Chondrocyte (in vitro differentiated cells): ENCODE measurements at regions not wholly inside any gene's neighbourhood (a gene's known extent, or its start where the extent isn't known, plus 50 kb on each side); places are given as distances from the start of the nearest gene placed in this dataset.
"Not testable (repeated sequence)": the region's sequence is repeated elsewhere in the genome, so short reads cannot be mapped to it uniquely, and the experiment has no call there.

ENCODE experiments used
- DNase-seq: peaks from one replicate; pipeline ENCODE4 v3.0.0; 2021; ENCODE audit warnings: mixed read lengths, low spot score
- H3K27ac Mint-ChIP-seq: one replicate; pipeline ENCODE4 v1.8.0; 2021; ENCODE audit warnings: mild to moderate bottlenecking, moderate library complexity, mixed read lengths; ENCODE audit not compliant: unreplicated experiment
- H3K27me3 Mint-ChIP-seq: 2 replicates; pipeline ENCODE4 v1.8.0; 2021; ENCODE audit warnings: low read depth, mixed read lengths
- H3K36me3 Mint-ChIP-seq: 2 replicates; pipeline ENCODE4 v1.8.0; 2021; ENCODE audit warnings: low read depth, mixed read lengths
- H3K4me1 Mint-ChIP-seq: 2 replicates; pipeline ENCODE4 v1.8.0; 2021; ENCODE audit warnings: low read depth, mild to moderate bottlenecking, mixed read lengths
- H3K4me3 Mint-ChIP-seq: one replicate; pipeline ENCODE4 v1.8.0; 2021; ENCODE audit warnings: mild to moderate bottlenecking, moderate library complexity, mixed read lengths; ENCODE audit not compliant: unreplicated experiment
- H3K9me3 Mint-ChIP-seq: 2 replicates; pipeline ENCODE4 v1.8.0; 2021; ENCODE audit warnings: low read depth, mixed read lengths
- TF ChIP-seq, protein P1 (sequence below): fragments of 200-600 bp; sonication (generic); IDR thresholded peaks from 2 replicates; pipeline ENCODE4 v1.5.0; 2021; ENCODE audit warnings: antibody characterized with exemption, mild to moderate bottlenecking, moderate library complexity

GRCh38 chr7:142434666-142435167 lies 176.9 kb upstream of the PRSS58 start:
- TF ChIP-seq, protein P1, sequence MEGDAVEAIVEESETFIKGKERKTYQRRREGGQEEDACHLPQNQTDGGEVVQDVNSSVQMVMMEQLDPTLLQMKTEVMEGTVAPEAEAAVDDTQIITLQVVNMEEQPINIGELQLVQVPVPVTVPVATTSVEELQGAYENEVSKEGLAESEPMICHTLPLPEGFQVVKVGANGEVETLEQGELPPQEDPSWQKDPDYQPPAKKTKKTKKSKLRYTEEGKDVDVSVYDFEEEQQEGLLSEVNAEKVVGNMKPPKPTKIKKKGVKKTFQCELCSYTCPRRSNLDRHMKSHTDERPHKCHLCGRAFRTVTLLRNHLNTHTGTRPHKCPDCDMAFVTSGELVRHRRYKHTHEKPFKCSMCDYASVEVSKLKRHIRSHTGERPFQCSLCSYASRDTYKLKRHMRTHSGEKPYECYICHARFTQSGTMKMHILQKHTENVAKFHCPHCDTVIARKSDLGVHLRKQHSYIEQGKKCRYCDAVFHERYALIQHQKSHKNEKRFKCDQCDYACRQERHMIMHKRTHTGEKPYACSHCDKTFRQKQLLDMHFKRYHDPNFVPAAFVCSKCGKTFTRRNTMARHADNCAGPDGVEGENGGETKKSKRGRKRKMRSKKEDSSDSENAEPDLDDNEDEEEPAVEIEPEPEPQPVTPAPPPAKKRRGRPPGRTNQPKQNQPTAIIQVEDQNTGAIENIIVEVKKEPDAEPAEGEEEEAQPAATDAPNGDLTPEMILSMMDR = no peak
- Mint-ChIP-seq H3K27me3 (peaks cover under 1% of the 10 kb centered on the region), H3K4me1 (peaks cover 16% of the 10 kb centered on the region), H3K4me3 (no peak overlapping the region), H3K36me3 (peaks cover under 1% of the 10 kb centered on the region), H3K27ac (no peak overlapping the region), H3K9me3 (no peaks in the 10 kb centered on the region)
- DNase-seq = no peak

DNA sequence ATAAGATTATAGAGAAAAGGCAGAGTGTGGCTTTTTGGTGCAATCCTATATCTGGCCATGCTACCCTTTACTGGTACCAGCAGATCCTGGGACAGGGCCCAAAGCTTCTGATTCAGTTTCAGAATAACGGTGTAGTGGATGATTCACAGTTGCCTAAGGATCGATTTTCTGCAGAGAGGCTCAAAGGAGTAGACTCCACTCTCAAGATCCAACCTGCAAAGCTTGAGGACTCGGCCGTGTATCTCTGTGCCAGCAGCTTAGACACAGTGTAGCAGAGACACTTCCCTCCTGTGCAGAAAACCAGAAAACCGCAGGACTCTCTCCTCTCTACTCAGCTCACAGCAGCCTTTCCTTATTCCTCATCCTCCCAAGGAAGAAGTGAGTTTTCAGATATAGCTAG lies 176.3 kb upstream of the PRSS58 start:
- peaks cover 15% of the 10 kb centered on the region for H3K4me1 Mint-ChIP-seq
- not testable (repeated sequence) for H3K27me3 Mint-ChIP-seq, H3K4me3 Mint-ChIP-seq, DNase-seq, H3K27ac Mint-ChIP-seq, H3K9me3 Mint-ChIP-seq, H3K36me3 Mint-ChIP-seq

DNA sequence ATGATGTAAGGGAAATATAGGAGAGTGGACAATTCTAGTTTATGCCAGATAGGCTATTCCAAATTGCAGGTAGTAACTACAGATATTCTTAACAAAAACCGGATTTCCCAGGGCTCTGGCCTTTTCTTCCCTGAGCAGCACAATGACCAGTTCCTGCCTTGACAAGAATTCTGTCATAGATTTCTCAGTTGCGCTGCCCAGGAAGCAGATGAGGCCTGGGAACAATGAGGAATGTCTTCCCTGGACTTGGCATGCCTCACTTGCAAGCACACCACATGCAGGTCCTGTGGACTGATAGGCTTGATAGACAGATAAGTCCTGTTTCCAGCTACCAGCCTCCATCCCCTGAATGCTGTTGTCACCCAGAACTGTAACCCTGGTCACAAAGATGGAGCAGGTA lies 174.5 kb upstream of the PRSS58 start:
- Mint-ChIP-seq H3K36me3 (peaks cover 2% of the 10 kb centered on the region), H3K9me3 (no peaks in the 10 kb centered on the region), H3K27ac (no peak overlapping the region), H3K4me1 (peaks cover 14% of the 10 kb centered on the region), H3K27me3 (peaks cover 2% of the 10 kb centered on the region), H3K4me3 (no peak overlapping the region)
- TF ChIP-seq, protein P1 = no peak
- DNase-seq = no peak

GRCh38 chr7:142431491-142431890 lies 173.6 kb upstream of the PRSS58 start:
- TF ChIP-seq, protein P1 = no peak
- Mint-ChIP-seq H3K27ac (no peak overlapping the region), H3K4me3 (no peak overlapping the region), H3K36me3 (peaks cover 2% of the 10 kb centered on the region), H3K9me3 (no peaks in the 10 kb centered on the region), H3K27me3 (peaks cover 2% of the 10 kb centered on the region), H3K4me1 (peaks cover 10% of the 10 kb centered on the region)
- no peak for DNase-seq

GRCh38 chr7:142428094-142428493 lies 170.2 kb upstream of the PRSS58 start:
- H3K4me1 Mint-ChIP-seq = peaks cover 10% of the 10 kb centered on the region
- no peak overlapping the region for H3K4me3 Mint-ChIP-seq
- H3K36me3 Mint-ChIP-seq = peaks cover 2% of the 10 kb centered on the region
- TF ChIP-seq, protein P1 = no peak
- no peaks in the 10 kb centered on the region for H3K9me3 Mint-ChIP-seq
- no peak overlapping the region for H3K27ac Mint-ChIP-seq
- no peak for DNase-seq
- peaks cover 6% of the 10 kb centered on the region for H3K27me3 Mint-ChIP-seq

DNA sequence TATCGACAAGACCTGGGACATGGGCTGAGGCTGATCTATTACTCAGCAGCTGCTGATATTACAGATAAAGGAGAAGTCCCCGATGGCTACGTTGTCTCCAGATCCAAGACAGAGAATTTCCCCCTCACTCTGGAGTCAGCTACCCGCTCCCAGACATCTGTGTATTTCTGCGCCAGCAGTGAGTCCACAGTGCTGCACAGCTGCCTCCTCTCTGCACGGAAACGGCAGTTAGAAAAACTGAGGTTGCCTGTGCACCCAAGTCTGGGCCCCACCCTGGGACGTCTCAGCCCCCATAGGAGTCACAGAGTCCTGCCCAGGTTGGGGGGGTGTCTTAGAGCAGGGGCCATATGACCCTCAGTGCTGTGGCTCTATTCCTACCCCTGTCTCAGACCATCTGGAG lies 167.4 kb upstream of the PRSS58 start:
- DNase-seq = no peak
- H3K9me3 Mint-ChIP-seq = no peaks in the 10 kb centered on the region
- no peak overlapping the region for H3K4me3 Mint-ChIP-seq
- TF ChIP-seq, protein P1 = no peak
- no peaks in the 10 kb centered on the region for H3K4me1 Mint-ChIP-seq
- H3K27me3 Mint-ChIP-seq = peaks cover 8% of the 10 kb centered on the region
- no peak overlapping the region for H3K27ac Mint-ChIP-seq
- peaks cover 2% of the 10 kb centered on the region for H3K36me3 Mint-ChIP-seq
